ENCODE measurements at regions not wholly inside any gene's neighbourhood (a gene's known extent, or its start where the extent isn't known, plus 50 kb on each side); places are given as distances from the start of the nearest gene placed in this dataset.

DNA sequence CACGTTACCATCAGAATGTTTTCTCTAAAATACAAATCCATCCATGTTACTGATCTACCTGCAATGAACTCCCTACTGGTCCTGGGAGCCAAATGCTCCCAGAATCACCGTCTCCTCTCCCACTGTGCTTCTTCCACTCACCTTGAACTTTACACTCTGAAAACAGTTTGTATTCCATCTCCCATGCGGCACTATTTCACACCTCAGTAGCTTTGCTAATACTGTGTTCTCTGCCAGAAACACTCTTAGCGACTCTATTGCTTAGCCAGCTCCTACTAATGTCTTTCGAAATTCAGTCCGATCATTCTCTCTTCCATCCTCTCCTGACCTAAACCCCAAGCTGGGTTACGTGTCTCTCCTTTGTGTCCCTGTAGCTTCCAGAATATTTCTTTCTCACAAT is 284.4 kb upstream of the DUSP10 start:
- no peak overlapping the region for H3K27ac Mint-ChIP-seq
- H3K9me3 Mint-ChIP-seq = no peaks in the 10 kb centered on the region
- ChIA-PET POLR2A (ENCODE audit: partially characterized antibody) (interaction anchor here (1.0 kb wide), 1 partner anchor 11 kb away, joined by 3 read pairs; no protein-coding TSS in a partner anchor), CTCF (ENCODE audit: partially characterized antibody) (interaction anchor here (1.6 kb wide), 1 partner anchor 9 kb away, joined by 4 read pairs; no protein-coding TSS in a partner anchor)
- H3K27ac ChIP-seq (ENCODE audit: low read depth, low read length) = no peak overlapping the region
- H3K27me3 Mint-ChIP-seq = peaks cover 2 to 6% of the 10 kb centered on the region in 2 donors
- no peaks in the 10 kb centered on the region for H3K36me3 Mint-ChIP-seq
- no peak overlapping the region for H3K4me3 ChIP-seq (ENCODE audit: low read length in 2 of 2)
- intact Hi-C loops (cut with micrococcal nuclease) = no loop called here
- H3K36me3 ChIP-seq (ENCODE audit: insufficient read depth, low read length) = no peaks in the 10 kb centered on the region
- H3K4me1 Mint-ChIP-seq = no peaks in the 10 kb centered on the region
- H3K4me3 Mint-ChIP-seq = no peak overlapping the region
- no peaks in the 10 kb centered on the region for H3K9me3 ChIP-seq (ENCODE audit: control insufficient read depth in 1 of 2, low read length in 2 of 2)
- H3K27me3 ChIP-seq (ENCODE audit: insufficient read depth, low read length) = no peaks in the 10 kb centered on the region
- DNase-seq = no peak
- no peaks in the 10 kb centered on the region for H3K4me1 ChIP-seq (ENCODE audit: insufficient read depth, low read length)

DNA sequence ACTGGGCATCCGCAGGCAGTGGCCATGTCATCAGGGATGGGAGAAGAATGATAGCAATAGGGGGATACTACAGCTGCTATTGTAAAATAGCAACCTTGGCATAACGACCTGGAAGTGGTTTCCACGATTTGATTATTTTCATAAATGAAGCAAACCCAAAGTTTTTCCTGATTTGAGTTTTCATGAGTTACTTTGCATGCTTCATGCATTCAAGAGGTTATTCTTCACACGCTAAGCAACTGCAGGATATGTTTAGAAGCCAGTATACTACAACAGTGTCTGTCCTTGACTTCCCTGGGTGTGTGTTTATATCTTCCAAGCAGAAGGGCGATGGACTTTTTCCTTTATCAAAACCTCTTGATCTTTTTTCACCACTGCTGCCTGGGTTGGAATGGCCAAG is 281.1 kb upstream of the DUSP10 start:
- Mint-ChIP-seq H3K9me3 (no peaks in the 10 kb centered on the region), H3K27ac (no peak overlapping the region), H3K4me3 (no peak overlapping the region), H3K4me1 (no peaks in the 10 kb centered on the region), H3K36me3 (no peaks in the 10 kb centered on the region), H3K27me3 (peaks cover 3% of the 10 kb centered on the region in 2 donors)
- H3K9me3 ChIP-seq (ENCODE audit: control insufficient read depth in 1 of 2, low read length in 2 of 2) = no peaks in the 10 kb centered on the region
- intact Hi-C loops (cut with micrococcal nuclease) = no loop called here
- no peaks in the 10 kb centered on the region for H3K36me3 ChIP-seq (ENCODE audit: insufficient read depth, low read length)
- POLR2A ChIA-PET (ENCODE audit: partially characterized antibody) = interaction anchor here (0.7 kb wide), 1 partner anchor 882 kb away, joined by 3 read pairs; no protein-coding TSS in a partner anchor
- H3K27ac ChIP-seq (ENCODE audit: low read depth, low read length) = no peak overlapping the region
- no peak overlapping the region for H3K4me3 ChIP-seq (ENCODE audit: low read length in 2 of 2)
- no peaks in the 10 kb centered on the region for H3K4me1 ChIP-seq (ENCODE audit: insufficient read depth, low read length)
- no peak for DNase-seq
- CTCF ChIA-PET (ENCODE audit: partially characterized antibody) = interaction anchor here (0.7 kb wide), 1 partner anchor 71 kb away, joined by 3 read pairs; no protein-coding TSS in a partner anchor
- no peaks in the 10 kb centered on the region for H3K27me3 ChIP-seq (ENCODE audit: insufficient read depth, low read length)

DNA sequence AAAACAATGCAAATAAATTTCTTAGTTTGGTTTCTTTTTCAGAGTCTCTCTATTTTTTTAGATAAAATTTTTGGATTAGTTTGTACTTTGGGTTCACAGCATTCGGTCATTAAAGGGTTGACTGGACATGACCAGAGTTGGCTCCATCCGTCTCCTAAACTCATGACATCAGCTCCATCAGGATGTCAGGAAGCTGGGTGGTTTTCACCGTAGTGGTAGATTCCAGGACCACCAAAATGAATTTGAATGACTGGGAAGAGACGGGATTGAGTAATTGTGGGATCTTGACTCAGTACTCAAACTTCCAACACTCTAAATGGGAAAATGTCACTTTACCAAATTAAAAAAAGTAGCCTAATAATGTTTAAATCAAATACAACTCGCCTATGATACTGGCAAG is 279.2 kb upstream of the DUSP10 start:
- peaks cover 2% of the 10 kb centered on the region in 2 donors for H3K27me3 Mint-ChIP-seq
- CTCF ChIA-PET (ENCODE audit: partially characterized antibody) = no interaction called here
- no peaks in the 10 kb centered on the region for H3K9me3 Mint-ChIP-seq
- Histone ChIP-seq H3K4me1 (ENCODE audit: insufficient read depth, low read length) (no peaks in the 10 kb centered on the region), H3K9me3 (ENCODE audit: control insufficient read depth in 1 of 2, low read length in 2 of 2) (no peaks in the 10 kb centered on the region), H3K4me3 (ENCODE audit: low read length in 2 of 2) (no peak overlapping the region), H3K27me3 (ENCODE audit: insufficient read depth, low read length) (no peaks in the 10 kb centered on the region), H3K27ac (ENCODE audit: low read depth, low read length) (no peak overlapping the region), H3K36me3 (ENCODE audit: insufficient read depth, low read length) (no peaks in the 10 kb centered on the region)
- no peak overlapping the region for H3K4me3 Mint-ChIP-seq
- H3K27ac Mint-ChIP-seq = no peak overlapping the region
- H3K36me3 Mint-ChIP-seq = no peaks in the 10 kb centered on the region
- intact Hi-C loops (cut with micrococcal nuclease) = no loop called here
- no peak for DNase-seq
- POLR2A ChIA-PET (ENCODE audit: partially characterized antibody) = no interaction called here
- H3K4me1 Mint-ChIP-seq = no peaks in the 10 kb centered on the region

DNA sequence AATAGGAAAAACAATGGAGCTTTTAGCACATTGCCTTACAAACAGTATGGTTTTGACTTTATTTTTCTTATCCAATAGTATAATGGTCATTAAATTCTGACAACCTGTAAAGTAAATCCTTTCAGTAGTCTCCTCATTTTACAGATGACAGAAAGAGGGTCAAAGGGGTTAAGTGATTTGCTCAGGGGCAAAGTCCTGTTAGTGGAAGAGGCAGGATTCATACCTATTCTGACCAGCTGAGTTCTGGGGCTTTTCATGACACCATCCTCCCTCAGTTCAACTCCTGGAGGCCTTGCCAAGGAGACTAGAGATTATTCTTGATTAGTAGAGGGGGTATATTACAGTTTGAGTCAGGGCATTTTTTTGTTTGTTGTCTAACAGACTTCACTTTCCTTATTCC is 278.7 kb upstream of the DUSP10 start:
- Mint-ChIP-seq H3K36me3 (no peaks in the 10 kb centered on the region), H3K27me3 (peaks cover 0 to 2% of the 10 kb centered on the region in 2 donors), H3K4me1 (no peaks in the 10 kb centered on the region), H3K27ac (no peak overlapping the region), H3K9me3 (no peaks in the 10 kb centered on the region), H3K4me3 (no peak overlapping the region)
- Histone ChIP-seq H3K4me3 (ENCODE audit: low read length in 2 of 2) (no peak overlapping the region), H3K36me3 (ENCODE audit: insufficient read depth, low read length) (no peaks in the 10 kb centered on the region), H3K27ac (ENCODE audit: low read depth, low read length) (no peak overlapping the region), H3K4me1 (ENCODE audit: insufficient read depth, low read length) (no peaks in the 10 kb centered on the region), H3K27me3 (ENCODE audit: insufficient read depth, low read length) (no peaks in the 10 kb centered on the region), H3K9me3 (ENCODE audit: control insufficient read depth in 1 of 2, low read length in 2 of 2) (no peaks in the 10 kb centered on the region)
- ChIA-PET POLR2A (ENCODE audit: partially characterized antibody) (no interaction called here), CTCF (ENCODE audit: partially characterized antibody) (no interaction called here)
- no peak for DNase-seq
- intact Hi-C loops (cut with micrococcal nuclease) = no loop called here

DNA sequence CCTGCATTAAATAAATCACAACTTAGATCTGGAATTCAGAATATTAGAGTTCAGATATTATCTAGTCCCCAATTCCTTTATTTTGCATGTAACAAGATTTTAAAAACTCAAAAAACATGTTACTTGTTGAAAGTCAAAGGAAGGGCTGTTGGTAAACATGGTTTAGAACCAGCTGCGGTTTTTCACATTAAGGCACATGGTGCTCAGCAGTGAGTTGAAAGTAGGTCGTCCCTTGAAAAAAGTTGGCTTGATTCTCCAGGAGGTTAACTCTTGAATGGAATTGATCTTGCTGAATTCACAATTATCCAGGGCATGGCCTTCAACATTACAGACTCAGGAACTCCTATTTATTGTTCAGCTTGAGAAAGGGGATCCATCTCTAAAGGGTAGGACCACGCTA is 277.1 kb upstream of the DUSP10 start:
- Histone ChIP-seq H3K9me3 (ENCODE audit: control insufficient read depth in 1 of 2, low read length in 2 of 2) (no peaks in the 10 kb centered on the region), H3K27me3 (ENCODE audit: insufficient read depth, low read length) (no peaks in the 10 kb centered on the region), H3K36me3 (ENCODE audit: insufficient read depth, low read length) (no peaks in the 10 kb centered on the region), H3K27ac (ENCODE audit: low read depth, low read length) (no peak overlapping the region), H3K4me1 (ENCODE audit: insufficient read depth, low read length) (no peaks in the 10 kb centered on the region), H3K4me3 (ENCODE audit: low read length in 2 of 2) (no peak overlapping the region)
- no peaks in the 10 kb centered on the region for H3K4me1 Mint-ChIP-seq
- H3K27me3 Mint-ChIP-seq = peaks cover 0 to 2% of the 10 kb centered on the region in 2 donors
- intact Hi-C loops (cut with micrococcal nuclease) = no loop called here
- POLR2A ChIA-PET (ENCODE audit: partially characterized antibody) = no interaction called here
- CTCF ChIA-PET (ENCODE audit: partially characterized antibody) = no interaction called here
- no peaks in the 10 kb centered on the region for H3K9me3 Mint-ChIP-seq
- DNase-seq = no peak
- no peak overlapping the region for H3K4me3 Mint-ChIP-seq
- H3K36me3 Mint-ChIP-seq = no peaks in the 10 kb centered on the region
- H3K27ac Mint-ChIP-seq = no peak overlapping the region

DNA sequence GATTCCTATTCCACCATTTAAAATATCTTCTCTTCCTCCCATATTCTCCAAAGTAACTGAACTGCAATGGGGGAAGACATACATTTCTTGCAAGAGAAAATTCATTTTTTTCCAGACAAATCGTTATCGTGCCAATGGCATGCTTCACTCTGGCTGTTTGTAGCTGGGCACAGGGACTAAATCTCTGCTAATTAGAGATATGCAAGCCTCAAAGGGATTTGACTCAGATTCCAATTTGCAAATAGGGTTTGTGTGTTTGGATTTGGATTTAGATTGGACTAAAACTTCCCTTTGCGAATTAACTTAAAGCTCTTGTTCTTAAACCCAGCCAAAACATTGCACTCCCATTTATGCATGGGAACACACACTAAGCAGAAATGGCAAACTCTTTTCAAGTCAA is 276.2 kb upstream of the DUSP10 start:
- Histone ChIP-seq H3K9me3 (ENCODE audit: control insufficient read depth in 1 of 2, low read length in 2 of 2) (no peaks in the 10 kb centered on the region), H3K36me3 (ENCODE audit: insufficient read depth, low read length) (no peaks in the 10 kb centered on the region), H3K4me1 (ENCODE audit: insufficient read depth, low read length) (no peaks in the 10 kb centered on the region), H3K4me3 (ENCODE audit: low read length in 2 of 2) (no peak overlapping the region), H3K27me3 (ENCODE audit: insufficient read depth, low read length) (no peaks in the 10 kb centered on the region), H3K27ac (ENCODE audit: low read depth, low read length) (no peak overlapping the region)
- Mint-ChIP-seq H3K36me3 (no peaks in the 10 kb centered on the region), H3K4me3 (no peak overlapping the region), H3K9me3 (no peaks in the 10 kb centered on the region), H3K4me1 (no peaks in the 10 kb centered on the region), H3K27me3 (peaks cover 0 to 2% of the 10 kb centered on the region in 2 donors), H3K27ac (no peak overlapping the region)
- POLR2A ChIA-PET (ENCODE audit: partially characterized antibody) = no interaction called here
- DNase-seq = no peak
- CTCF ChIA-PET (ENCODE audit: partially characterized antibody) = interaction anchor here (1.8 kb wide), 1 partner anchor 9 kb away, joined by 4 read pairs; no protein-coding TSS in a partner anchor
- intact Hi-C loops (cut with micrococcal nuclease) = no loop called here

DNA sequence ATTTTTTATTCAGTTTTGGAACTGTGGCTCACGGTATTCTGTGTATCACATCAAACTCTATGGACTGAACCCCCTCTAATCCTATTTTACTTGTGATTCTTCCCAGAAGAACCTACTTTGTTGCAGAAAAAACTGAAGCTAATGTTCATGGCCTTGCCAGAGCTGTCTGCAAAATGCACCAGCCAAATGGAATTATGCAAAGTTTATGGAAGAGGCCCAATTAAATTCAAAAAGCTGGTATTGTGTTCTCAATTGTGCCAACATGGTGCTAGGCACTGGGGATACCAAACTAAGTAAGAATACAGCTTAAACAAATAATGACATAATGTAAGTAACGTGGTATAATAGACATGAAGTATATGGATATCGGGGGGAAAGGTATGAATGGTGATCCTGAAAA is 273.8 kb upstream of the DUSP10 start:
- Mint-ChIP-seq H3K27me3 (peaks cover 0 to 2% of the 10 kb centered on the region in 2 donors), H3K36me3 (no peaks in the 10 kb centered on the region), H3K4me3 (no peak overlapping the region), H3K9me3 (no peaks in the 10 kb centered on the region), H3K4me1 (no peaks in the 10 kb centered on the region), H3K27ac (no peak overlapping the region)
- Histone ChIP-seq H3K9me3 (ENCODE audit: control insufficient read depth in 1 of 2, low read length in 2 of 2) (no peaks in the 10 kb centered on the region), H3K4me3 (ENCODE audit: low read length in 2 of 2) (no peak overlapping the region), H3K27me3 (ENCODE audit: insufficient read depth, low read length) (no peaks in the 10 kb centered on the region), H3K4me1 (ENCODE audit: insufficient read depth, low read length) (no peaks in the 10 kb centered on the region), H3K27ac (ENCODE audit: low read depth, low read length) (no peak overlapping the region), H3K36me3 (ENCODE audit: insufficient read depth, low read length) (no peaks in the 10 kb centered on the region)
- intact Hi-C loops (cut with micrococcal nuclease) = no loop called here
- ChIA-PET CTCF (ENCODE audit: partially characterized antibody) (interaction anchor here (1.1 kb wide), 1 partner anchor 439 kb away, joined by 3 read pairs; no protein-coding TSS in a partner anchor), POLR2A (ENCODE audit: partially characterized antibody) (interaction anchor here (0.6 kb wide), 1 partner anchor 10 kb away, joined by 3 read pairs; no protein-coding TSS in a partner anchor)
- DNase-seq = no peak

DNA sequence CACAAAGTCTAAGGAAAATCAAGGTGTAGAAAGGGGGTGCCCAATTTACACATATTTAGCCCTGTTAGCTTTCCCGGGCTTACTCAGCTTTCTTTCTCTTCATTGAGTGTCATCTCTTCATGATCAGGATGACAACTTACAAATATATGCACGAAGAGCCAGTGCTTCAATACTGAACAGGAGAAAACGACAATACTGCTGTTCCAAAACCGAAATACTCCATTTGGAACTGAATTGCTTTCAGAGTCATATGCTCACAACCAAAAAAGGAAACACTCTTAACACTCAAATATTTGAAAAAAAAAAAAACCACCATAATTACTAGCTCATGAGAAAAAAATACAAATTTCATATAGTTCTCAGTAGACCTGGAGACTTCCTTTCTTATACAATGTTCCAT is 272.1 kb upstream of the DUSP10 start:
- H3K9me3 ChIP-seq (ENCODE audit: control insufficient read depth in 1 of 2, low read length in 2 of 2) = no peaks in the 10 kb centered on the region
- no peak overlapping the region for H3K4me3 ChIP-seq (ENCODE audit: low read length in 2 of 2)
- intact Hi-C loops (cut with micrococcal nuclease) = no loop called here
- Mint-ChIP-seq H3K9me3 (no peaks in the 10 kb centered on the region), H3K27me3 (no peaks in the 10 kb centered on the region), H3K4me1 (peaks cover 0 to 1% (median 0%) of the 10 kb centered on the region in 4 donors), H3K4me3 (no peak overlapping the region), H3K27ac (no peak overlapping the region), H3K36me3 (no peaks in the 10 kb centered on the region)
- ChIA-PET CTCF (ENCODE audit: partially characterized antibody) (interaction anchor here (0.7 to 1.0 kb wide), 2 partner anchors 304 to 750 kb away, joined by 3 read pairs; no protein-coding TSS in a partner anchor), POLR2A (ENCODE audit: partially characterized antibody) (no interaction called here)
- no peaks in the 10 kb centered on the region for H3K27me3 ChIP-seq (ENCODE audit: insufficient read depth, low read length)
- H3K4me1 ChIP-seq (ENCODE audit: insufficient read depth, low read length) = no peaks in the 10 kb centered on the region
- H3K36me3 ChIP-seq (ENCODE audit: insufficient read depth, low read length) = no peaks in the 10 kb centered on the region
- DNase-seq = no peak
- no peak overlapping the region for H3K27ac ChIP-seq (ENCODE audit: low read depth, low read length)
